NB4 (cell line): ENCODE measurements at regions not wholly inside any gene's neighbourhood (a gene's known extent, or its start where the extent isn't known, plus 50 kb on each side); places are given as distances from the start of the nearest gene placed in this dataset.

Source experiments
- MYC ChIP-seq: IDR thresholded peaks from 2 replicates; pipeline ENCODE4 v1.6.1; 2011; ENCODE audit warnings: low read depth, low read length
- POLR2A ChIP-seq: IDR thresholded peaks from 2 replicates; pipeline ENCODE4 v1.6.1; 2011; ENCODE audit warnings: mild to moderate bottlenecking; ENCODE audit not compliant: insufficient read length; ENCODE audit errors: extremely low read depth
- TF ChIP-seq, protein P1 (sequence below): IDR thresholded peaks from one replicate; pipeline ENCODE4 v1.5.1; 2012; ENCODE audit warnings: low read depth, low read length
- TF ChIP-seq, protein P2 (sequence below): IDR thresholded peaks from 2 replicates; pipeline ENCODE4 v1.6.1; 2011; ENCODE audit warnings: low read depth, low read length

DNA sequence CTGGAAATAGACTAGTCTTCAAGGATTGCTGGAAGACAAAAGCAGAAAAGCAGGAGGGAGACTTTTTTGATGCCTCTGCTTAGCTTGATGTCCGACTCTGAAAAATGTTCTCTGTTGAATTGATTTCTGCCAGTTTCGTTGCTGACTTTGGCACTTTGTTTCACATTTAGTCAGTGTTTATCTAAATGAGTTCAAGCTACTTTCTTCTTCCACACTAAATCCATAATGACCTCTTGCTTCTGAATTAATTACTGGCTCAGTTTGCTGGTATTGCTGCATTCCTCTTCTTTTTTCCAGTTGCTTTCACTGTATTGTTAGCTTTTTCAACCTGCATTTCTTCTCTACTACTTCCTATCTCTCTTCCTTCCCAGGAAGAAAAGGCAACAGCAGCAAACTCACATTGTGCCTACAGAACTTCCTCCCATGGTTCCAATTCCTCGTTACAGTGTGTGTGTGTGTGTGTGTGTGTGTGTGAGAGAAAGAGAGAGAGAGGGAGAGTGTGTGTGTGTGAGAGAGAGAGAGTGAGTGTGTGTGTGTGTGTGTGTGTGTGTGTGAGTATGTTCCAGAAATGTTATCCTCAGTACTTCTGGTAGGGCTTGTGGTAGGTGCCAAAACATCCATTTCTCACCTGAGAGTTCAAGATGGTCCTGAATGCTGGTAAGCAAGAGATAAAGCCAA is 234.8 kb downstream of the CSNK1G3 start:
- TF ChIP-seq, protein P1, sequence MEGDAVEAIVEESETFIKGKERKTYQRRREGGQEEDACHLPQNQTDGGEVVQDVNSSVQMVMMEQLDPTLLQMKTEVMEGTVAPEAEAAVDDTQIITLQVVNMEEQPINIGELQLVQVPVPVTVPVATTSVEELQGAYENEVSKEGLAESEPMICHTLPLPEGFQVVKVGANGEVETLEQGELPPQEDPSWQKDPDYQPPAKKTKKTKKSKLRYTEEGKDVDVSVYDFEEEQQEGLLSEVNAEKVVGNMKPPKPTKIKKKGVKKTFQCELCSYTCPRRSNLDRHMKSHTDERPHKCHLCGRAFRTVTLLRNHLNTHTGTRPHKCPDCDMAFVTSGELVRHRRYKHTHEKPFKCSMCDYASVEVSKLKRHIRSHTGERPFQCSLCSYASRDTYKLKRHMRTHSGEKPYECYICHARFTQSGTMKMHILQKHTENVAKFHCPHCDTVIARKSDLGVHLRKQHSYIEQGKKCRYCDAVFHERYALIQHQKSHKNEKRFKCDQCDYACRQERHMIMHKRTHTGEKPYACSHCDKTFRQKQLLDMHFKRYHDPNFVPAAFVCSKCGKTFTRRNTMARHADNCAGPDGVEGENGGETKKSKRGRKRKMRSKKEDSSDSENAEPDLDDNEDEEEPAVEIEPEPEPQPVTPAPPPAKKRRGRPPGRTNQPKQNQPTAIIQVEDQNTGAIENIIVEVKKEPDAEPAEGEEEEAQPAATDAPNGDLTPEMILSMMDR = no peak
- no peak for TF ChIP-seq POLR2A
- TF ChIP-seq, protein P2, sequence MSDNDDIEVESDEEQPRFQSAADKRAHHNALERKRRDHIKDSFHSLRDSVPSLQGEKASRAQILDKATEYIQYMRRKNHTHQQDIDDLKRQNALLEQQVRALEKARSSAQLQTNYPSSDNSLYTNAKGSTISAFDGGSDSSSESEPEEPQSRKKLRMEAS = no peak
- TF ChIP-seq MYC = no peak
